Mucosa of descending colon (tissue), 3 donors: ENCODE measurements at regions not wholly inside any gene's neighbourhood (a gene's known extent, or its start where the extent isn't known, plus 50 kb on each side); places are given as distances from the start of the nearest gene placed in this dataset.

Experiments used
- ATAC-seq: fragments of 200-7000 bp; cut with Tn5 transposase; one replicate; pipeline ENCODE4 v1.9.1; 2020; ENCODE audit warnings: mild to moderate bottlenecking, moderate library complexity
- DNase-seq, 3 donors: peaks; one replicate each; pipeline ENCODE4 v3.0.0-alpha.2; 2020
- H3K36me3 ChIP-seq: fragments of 200-600 bp; one replicate; pipeline ENCODE4 v1.8.0; 2021; ENCODE audit warnings: low read depth, mild to moderate bottlenecking
- H3K4me1 ChIP-seq: fragments of 200-600 bp; one replicate; pipeline ENCODE4 v1.8.0; 2021; ENCODE audit warnings: low read depth, mild to moderate bottlenecking
- H3K4me3 ChIP-seq: fragments of 200-600 bp; one replicate; pipeline ENCODE4 v1.8.0; 2021; ENCODE audit warnings: mild to moderate bottlenecking
- H3K9me3 ChIP-seq: fragments of 200-600 bp; one replicate; pipeline ENCODE4 v1.8.0; 2021; ENCODE audit warnings: mild to moderate bottlenecking
- intact Hi-C, 2 donors: fragments of 100-400 bp; cut with DNase I in 1 of 2; cut with micrococcal nuclease in 1 of 2; formaldehyde crosslinking; loops; one replicate each; pipeline versions ENCODE4 v1.11.0 to v1.11.1; 2022; cut with DNase I, micrococcal nuclease
- TF ChIP-seq, protein P1 (sequence below): fragments of 200-600 bp; IDR thresholded peaks from one replicate; pipeline ENCODE4 v1.8.0; 2022; ENCODE audit warnings: antibody characterized with exemption, mild to moderate bottlenecking
- donor health status: DM: no; HTN: no; CAD: no; lungs with moderate emphysema.
- donor health status: DM: no; HTN: no; CAD: no.
- donor health status: DM: no; HTN: yes; CAD: no.

DNA sequence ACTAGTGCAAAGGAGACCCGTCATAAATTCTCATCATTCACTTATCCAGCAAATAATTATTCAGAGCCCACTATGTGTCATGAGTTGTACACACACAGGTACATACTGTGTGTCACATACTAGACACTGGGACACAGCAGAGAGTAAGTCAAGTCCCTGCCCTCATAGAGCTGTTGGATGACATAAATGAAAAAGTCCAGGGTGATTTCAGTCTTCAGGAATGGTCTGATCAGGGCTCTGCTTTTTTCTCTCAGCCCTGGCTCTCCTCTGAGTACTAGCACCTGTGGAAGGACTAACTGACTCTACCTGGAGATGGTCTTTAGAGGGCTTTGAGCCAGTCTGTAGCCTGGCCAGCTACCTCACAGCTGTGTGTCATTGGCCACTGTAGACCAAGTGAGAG is 198.0 kb upstream of the LEF1 start:
- Histone ChIP-seq H3K36me3 (no peaks in the 10 kb centered on the region), H3K4me1 (no peaks in the 10 kb centered on the region), H3K4me3 (no peak overlapping the region), H3K9me3 (no peaks in the 10 kb centered on the region)
- TF ChIP-seq, protein P1, sequence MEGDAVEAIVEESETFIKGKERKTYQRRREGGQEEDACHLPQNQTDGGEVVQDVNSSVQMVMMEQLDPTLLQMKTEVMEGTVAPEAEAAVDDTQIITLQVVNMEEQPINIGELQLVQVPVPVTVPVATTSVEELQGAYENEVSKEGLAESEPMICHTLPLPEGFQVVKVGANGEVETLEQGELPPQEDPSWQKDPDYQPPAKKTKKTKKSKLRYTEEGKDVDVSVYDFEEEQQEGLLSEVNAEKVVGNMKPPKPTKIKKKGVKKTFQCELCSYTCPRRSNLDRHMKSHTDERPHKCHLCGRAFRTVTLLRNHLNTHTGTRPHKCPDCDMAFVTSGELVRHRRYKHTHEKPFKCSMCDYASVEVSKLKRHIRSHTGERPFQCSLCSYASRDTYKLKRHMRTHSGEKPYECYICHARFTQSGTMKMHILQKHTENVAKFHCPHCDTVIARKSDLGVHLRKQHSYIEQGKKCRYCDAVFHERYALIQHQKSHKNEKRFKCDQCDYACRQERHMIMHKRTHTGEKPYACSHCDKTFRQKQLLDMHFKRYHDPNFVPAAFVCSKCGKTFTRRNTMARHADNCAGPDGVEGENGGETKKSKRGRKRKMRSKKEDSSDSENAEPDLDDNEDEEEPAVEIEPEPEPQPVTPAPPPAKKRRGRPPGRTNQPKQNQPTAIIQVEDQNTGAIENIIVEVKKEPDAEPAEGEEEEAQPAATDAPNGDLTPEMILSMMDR = no peak
- ATAC-seq = no peak
- no peak for DNase-seq
- intact Hi-C loops = no loop called here

DNA sequence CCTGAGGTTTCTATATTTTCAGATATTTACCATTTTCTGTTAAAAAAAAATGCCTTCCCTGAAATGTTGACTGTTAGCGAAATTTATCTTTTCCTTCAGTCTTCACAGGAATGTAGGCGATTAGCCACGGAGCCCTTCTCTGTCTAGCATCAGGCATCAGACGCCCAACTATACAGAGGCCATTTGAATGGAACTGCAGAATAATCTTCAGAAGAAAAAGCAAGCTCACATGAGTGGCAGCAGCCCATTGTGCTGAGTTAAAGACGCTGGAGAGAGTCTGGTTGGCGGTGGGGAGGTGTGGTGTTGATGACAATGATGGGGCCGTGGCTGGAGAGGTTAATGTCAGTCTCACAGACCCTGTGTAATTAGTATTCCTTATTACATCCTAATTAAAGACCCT is 196.8 kb upstream of the LEF1 start:
- DNase-seq = no peak
- Histone ChIP-seq H3K4me3 (no peak overlapping the region), H3K9me3 (no peaks in the 10 kb centered on the region), H3K4me1 (no peaks in the 10 kb centered on the region), H3K36me3 (no peaks in the 10 kb centered on the region)
- TF ChIP-seq, protein P1 = no peak
- intact Hi-C loops = no loop called here
- ATAC-seq = no peak

DNA sequence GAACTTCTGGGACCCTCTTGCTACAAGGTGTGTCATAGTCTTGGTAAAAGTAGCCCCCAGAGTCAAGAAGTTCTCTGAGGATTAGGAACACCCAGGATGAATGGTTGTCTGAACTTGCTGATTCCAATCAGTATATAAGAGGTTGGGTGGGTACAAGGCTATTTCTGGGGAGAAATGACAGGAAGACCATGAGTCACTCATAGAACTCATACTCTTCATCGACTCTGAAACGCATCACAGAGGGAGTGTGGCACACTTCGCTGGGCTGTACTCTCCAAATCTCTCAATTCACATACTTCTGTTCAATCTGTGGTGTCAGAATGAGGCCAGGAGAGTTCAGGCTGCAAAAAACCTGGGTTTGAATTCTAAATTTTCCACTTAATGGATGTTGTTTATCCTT is 193.2 kb upstream of the LEF1 start:
- Histone ChIP-seq H3K4me3 (no peak overlapping the region), H3K9me3 (no peaks in the 10 kb centered on the region), H3K4me1 (no peaks in the 10 kb centered on the region), H3K36me3 (no peaks in the 10 kb centered on the region)
- TF ChIP-seq, protein P1 = no peak
- DNase-seq = no peak
- intact Hi-C loops = no loop called here
- no peak for ATAC-seq

DNA sequence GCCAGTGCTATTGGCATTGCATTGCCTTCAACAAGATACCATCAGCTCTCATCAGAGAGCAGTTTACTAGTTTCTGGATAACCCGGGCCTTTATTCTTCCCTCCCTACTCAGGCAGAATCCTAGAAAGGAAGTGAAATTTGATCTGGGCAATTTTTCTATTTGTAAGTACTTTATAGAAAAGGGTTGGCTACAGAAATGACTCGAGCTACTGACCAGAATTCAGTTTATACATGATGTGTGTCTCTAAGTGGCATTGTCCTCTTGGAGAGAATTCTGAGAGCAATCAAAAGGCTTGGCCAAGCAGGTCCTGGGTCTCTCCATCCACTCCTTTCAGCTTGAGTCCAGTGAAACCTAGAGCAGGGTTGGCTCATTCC is 192.7 kb upstream of the LEF1 start:
- ATAC-seq (no peak), DNase-seq (no peak)
- Histone ChIP-seq H3K36me3 (no peaks in the 10 kb centered on the region), H3K9me3 (no peaks in the 10 kb centered on the region), H3K4me3 (no peak overlapping the region), H3K4me1 (no peaks in the 10 kb centered on the region)
- intact Hi-C loops = no loop called here
- TF ChIP-seq, protein P1 = no peak

DNA sequence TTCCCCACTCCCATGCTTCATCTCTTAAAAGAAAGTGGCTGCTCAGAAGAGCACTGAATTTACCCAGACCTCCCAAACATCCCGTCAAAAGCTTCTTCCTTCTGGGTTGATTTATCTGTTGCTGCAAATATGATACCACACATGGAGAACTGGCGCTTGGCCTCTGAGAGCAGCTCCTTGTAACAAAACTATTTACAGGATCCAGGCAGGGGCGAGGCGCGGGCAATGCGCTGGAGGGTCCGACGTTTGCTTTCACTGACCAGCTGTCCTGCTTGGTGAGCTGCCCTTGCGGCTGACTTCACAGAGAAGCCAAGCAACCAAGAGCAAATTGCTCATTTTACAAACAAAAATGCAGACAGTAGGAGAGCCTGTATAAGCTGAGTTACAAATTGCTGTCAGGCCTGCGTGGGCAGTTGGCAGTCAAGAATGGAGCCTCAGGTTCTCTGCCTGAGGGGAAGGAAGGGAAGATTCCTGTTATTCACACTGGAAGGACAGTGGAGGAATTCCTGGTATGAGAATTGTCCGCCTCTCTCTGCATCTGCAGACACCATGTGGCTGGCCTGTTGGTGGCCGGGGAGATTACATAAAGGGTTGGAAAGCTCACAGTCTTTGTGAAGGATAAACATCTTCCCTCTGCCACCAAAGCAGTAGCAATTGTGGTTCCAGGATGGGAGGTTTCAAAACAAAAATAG is 192.2 kb upstream of the LEF1 start:
- TF ChIP-seq, protein P1 = no peak
- Histone ChIP-seq H3K9me3 (no peaks in the 10 kb centered on the region), H3K4me3 (no peak overlapping the region), H3K4me1 (no peaks in the 10 kb centered on the region), H3K36me3 (no peaks in the 10 kb centered on the region)
- ATAC-seq = no peak
- intact Hi-C loops = no loop called here
- no peak for DNase-seq
